H9 (cell line): ENCODE measurements at regions not wholly inside any gene's neighbourhood (a gene's known extent, or its start where the extent isn't known, plus 50 kb on each side); places are given as distances from the start of the nearest gene placed in this dataset.

Experiments
- DNase-seq: peaks from one replicate; pipeline ENCODE4 v3.0.0-alpha.2; 2017
- H2AFZ ChIP-seq: one replicate; pipeline ENCODE4 v1.6.1; 2013; ENCODE audit warnings: mild to moderate bottlenecking, low read length, control low read depth, moderate library complexity
- H2AK5ac ChIP-seq: 2 replicates; pipeline ENCODE4 v1.6.1; 2013; ENCODE audit warnings: low read length, control low read depth, mixed read lengths; ENCODE audit not compliant: insufficient read length
- H2BK120ac ChIP-seq: one replicate; pipeline ENCODE4 v1.6.1; 2013; ENCODE audit warnings: low read depth, mild to moderate bottlenecking, low read length, control low read depth, inconsistent platforms; ENCODE audit not compliant: poor library complexity, severe bottlenecking
- H2BK12ac ChIP-seq: 2 replicates; pipeline ENCODE4 v1.6.1; 2013; ENCODE audit warnings: low read length, control low read depth, mixed read lengths, low read depth; ENCODE audit not compliant: insufficient read length
- H2BK15ac ChIP-seq: 2 replicates; pipeline ENCODE4 v1.6.1; 2013; ENCODE audit warnings: low read depth, low read length, control low read depth
- H2BK20ac ChIP-seq: one replicate; pipeline ENCODE4 v1.6.1; 2013; ENCODE audit warnings: low read depth, mild to moderate bottlenecking, low read length, control low read depth, inconsistent platforms; ENCODE audit not compliant: poor library complexity, severe bottlenecking
- H2BK5ac ChIP-seq: 2 replicates; pipeline ENCODE4 v1.6.1; 2013; ENCODE audit warnings: low read length, control low read depth, mixed read lengths; ENCODE audit not compliant: insufficient read length
- H3K14ac ChIP-seq: 2 replicates; pipeline ENCODE4 v1.6.1; 2013; ENCODE audit warnings: low read length, control low read depth; ENCODE audit not compliant: insufficient read depth
- H3K18ac ChIP-seq: 2 replicates; pipeline ENCODE4 v1.6.1; 2013; ENCODE audit warnings: low read depth, mild to moderate bottlenecking, mixed read lengths, low read length, control low read depth; ENCODE audit not compliant: insufficient read length
- H3K23ac ChIP-seq: 2 replicates; pipeline ENCODE4 v1.6.1; 2013; ENCODE audit warnings: low read length, control low read depth, mixed read lengths, low read depth; ENCODE audit not compliant: insufficient read length
- H3K23me2 ChIP-seq: 2 replicates; pipeline ENCODE4 v1.6.1; 2013; ENCODE audit warnings: low read depth, mild to moderate bottlenecking, mixed read lengths, low read length, control low read depth; ENCODE audit not compliant: insufficient read length, poor library complexity, severe bottlenecking
- H3K27ac ChIP-seq: 2 replicates; pipeline ENCODE4 v1.5.1; 2013; ENCODE audit warnings: low read length, control low read depth, mixed read lengths, low read depth; ENCODE audit not compliant: insufficient read length
- H3K27me3 ChIP-seq: 2 replicates; pipeline ENCODE4 v1.6.1; 2013; ENCODE audit warnings: low read length, control low read depth, inconsistent platforms; ENCODE audit not compliant: insufficient read depth
- H3K4ac ChIP-seq: 2 replicates; pipeline ENCODE4 v1.6.1; 2013; ENCODE audit warnings: low read depth, mild to moderate bottlenecking, control low read depth, inconsistent platforms, low read length, moderate library complexity
- H3K4me1 ChIP-seq: 2 replicates; pipeline ENCODE4 v1.6.1; 2013; ENCODE audit warnings: low read length, control low read depth, inconsistent platforms; ENCODE audit not compliant: insufficient read depth
- H3K4me2 ChIP-seq: 2 replicates; pipeline ENCODE4 v1.6.1; 2013; ENCODE audit warnings: low read length, control low read depth, mixed read lengths; ENCODE audit not compliant: insufficient read length, insufficient read depth
- H3K56ac ChIP-seq: 2 replicates; pipeline ENCODE4 v1.6.1; 2013; ENCODE audit warnings: low read depth, mild to moderate bottlenecking, mixed read lengths, low read length, control low read depth; ENCODE audit not compliant: insufficient read length
- H3K79me1 ChIP-seq: 2 replicates; pipeline ENCODE4 v1.6.1; 2013; ENCODE audit warnings: low read depth, mild to moderate bottlenecking, moderate library complexity, low read length, control low read depth, inconsistent platforms; ENCODE audit not compliant: insufficient read depth, poor library complexity, severe bottlenecking
- H3K79me2 ChIP-seq: 2 replicates; pipeline ENCODE4 v1.6.1; 2013; ENCODE audit warnings: low read length, control low read depth, inconsistent platforms; ENCODE audit not compliant: insufficient read depth
- H3K9ac ChIP-seq: 2 replicates; pipeline ENCODE4 v1.6.1; 2013; ENCODE audit warnings: low read length, control low read depth, mixed read lengths; ENCODE audit not compliant: insufficient read length; ENCODE audit errors: extremely low read depth
- H3K9me3 ChIP-seq: one replicate; pipeline ENCODE4 v1.6.1; 2013; ENCODE audit warnings: low read depth, low read length, inconsistent platforms; ENCODE audit not compliant: control insufficient read depth
- H3T11ph ChIP-seq: one replicate; pipeline ENCODE4 v1.6.1; 2013; ENCODE audit warnings: mild to moderate bottlenecking, low read length, control low read depth, inconsistent platforms
- H4K20me1 ChIP-seq: one replicate; pipeline ENCODE4 v1.6.1; 2013; ENCODE audit not compliant: control insufficient read depth, insufficient read length, insufficient read depth
- H4K5ac ChIP-seq: 2 replicates; pipeline ENCODE4 v1.6.1; 2013; ENCODE audit warnings: low read depth, mild to moderate bottlenecking, mixed read lengths, low read length, control low read depth; ENCODE audit not compliant: insufficient read length
- H4K8ac ChIP-seq: replicated peaks from 2 replicates; pipeline ENCODE4 v1.6.1; 2013; ENCODE audit warnings: low read length, control low read depth, mixed read lengths, low read depth; ENCODE audit not compliant: insufficient read length
- H4K91ac ChIP-seq: 2 replicates; pipeline ENCODE4 v1.6.1; 2013; ENCODE audit warnings: low read depth, mild to moderate bottlenecking, moderate library complexity, mixed read lengths, low read length, control low read depth; ENCODE audit not compliant: insufficient read length
- H3K27ac Mint-ChIP-seq, 3 experiments: 2 replicates in 2 of 3; 3 replicates in 1 of 3; pipeline ENCODE4 v1.8.0; 2020 to 2021; ENCODE audit warnings: mixed read lengths in 3 of 3, mild to moderate bottlenecking in 1 of 3, moderate library complexity in 1 of 3
- H3K27me3 Mint-ChIP-seq: 2 replicates; pipeline ENCODE4 v1.8.0; 2021; ENCODE audit warnings: low read depth, mild to moderate bottlenecking, moderate library complexity, mixed read lengths
- H3K36me3 Mint-ChIP-seq, 3 experiments: 2 replicates in 2 of 3; 3 replicates in 1 of 3; pipeline ENCODE4 v1.8.0; 2020 to 2021; ENCODE audit warnings: low read depth in 3 of 3, mixed read lengths in 3 of 3; ENCODE audit not compliant: insufficient read depth in 1 of 3
- H3K4me1 Mint-ChIP-seq, 2 experiments: 2 replicates each; pipeline ENCODE4 v1.8.0; 2020; ENCODE audit warnings: mixed read lengths in 2 of 2
- H3K4me3 Mint-ChIP-seq, 2 experiments: 2 replicates in 1 of 2; 3 replicates in 1 of 2; pipeline ENCODE4 v1.8.0; 2020 to 2021; ENCODE audit warnings: mild to moderate bottlenecking in 2 of 2, mixed read lengths in 2 of 2, moderate library complexity in 1 of 2
- H3K9me3 Mint-ChIP-seq, 2 experiments: 2 replicates in 1 of 2; 3 replicates in 1 of 2; pipeline ENCODE4 v1.8.0; 2020; ENCODE audit warnings: mild to moderate bottlenecking in 2 of 2, mixed read lengths in 2 of 2, moderate library complexity in 1 of 2
- CTCF ChIP-seq: fragments of 200-600 bp; sonication (generic); conservative IDR thresholded peaks from 3 replicates; pipeline ENCODE4 v1.8.0; 2021; ENCODE audit warnings: antibody characterized with exemption, mild to moderate bottlenecking
- WGBS: extraction: QIAGEN DNeasy Blood & Tissue Kit; methylation state at CpG from one replicate; pipeline ENCODE4 v1.1.7; 2013; ENCODE audit warnings: missing lambda C conversion rate, low lambda C conversion rate, mixed read lengths; ENCODE audit not compliant: insufficient read length; ENCODE audit errors: extremely low coverage; 5-methylcytosine and 5-hydroxymethylcytosine counted together

- peak; percentile 80 for DNase-seq
- no peak overlapping the region for H2BK5ac ChIP-seq
- H3K56ac ChIP-seq = no peak overlapping the region
- no peak overlapping the region for H4K8ac ChIP-seq
- H4K20me1 ChIP-seq = no peaks in the 10 kb centered on the region
- H3K18ac ChIP-seq = no peak overlapping the region
- no peak overlapping the region for H3K14ac ChIP-seq
- no peaks in the 10 kb centered on the region for H3K79me2 ChIP-seq
- no peak for TF ChIP-seq CTCF
- H3K23ac ChIP-seq = no peak overlapping the region
- WGBS = no CpG with 5 or more reads among the region's 4 CpGs
- no peak overlapping the region for H2BK15ac ChIP-seq
- H2BK12ac ChIP-seq = no peak overlapping the region
- H3K4me3 Mint-ChIP-seq = peak overlapping the region in 1 of 2 experiments; percentile 60; a peak in 1 of 5 replicates
- H3K27ac ChIP-seq = no peak overlapping the region
- H3K9me3 ChIP-seq = no peaks in the 10 kb centered on the region
- H3K36me3 Mint-ChIP-seq = no peaks in the 10 kb centered on the region
- H3K4ac ChIP-seq = no peak overlapping the region
- H4K5ac ChIP-seq = no peak overlapping the region
- H3K27me3 Mint-ChIP-seq = peaks cover 64% of the 10 kb centered on the region
- H3K27ac Mint-ChIP-seq = peak overlapping the region in 2 of 3 experiments; percentile 34 to 53; a peak in 1 of 7 replicates
- H3K4me2 ChIP-seq = no peak overlapping the region
- H4K91ac ChIP-seq = no peak overlapping the region
- H2AK5ac ChIP-seq = no peak overlapping the region
- no peaks in the 10 kb centered on the region for H3K23me2 ChIP-seq
- peaks cover 16 to 40% of the 10 kb centered on the region in 2 experiments for H3K4me1 Mint-ChIP-seq
- no peak overlapping the region for H2BK20ac ChIP-seq
- no peaks in the 10 kb centered on the region for H3K79me1 ChIP-seq
- no peaks in the 10 kb centered on the region for H3K4me1 ChIP-seq
- no peak overlapping the region for H3K9ac ChIP-seq
- H2BK120ac ChIP-seq = no peak overlapping the region
- H2AFZ ChIP-seq = no peak overlapping the region
- H3K27me3 ChIP-seq = no peaks in the 10 kb centered on the region
- no peak overlapping the region for H3T11ph ChIP-seq
- peaks cover 1 to 3% of the 10 kb centered on the region in 2 experiments; a peak in 2 of 5 replicates for H3K9me3 Mint-ChIP-seq
Measured at GRCh38 chr12:24133384-24133783, 183.9 kb upstream of the SOX5 start.
